ENCODE measurements at regions not wholly inside any gene's neighbourhood (a gene's known extent, or its start where the extent isn't known, plus 50 kb on each side); places are given as distances from the start of the nearest gene placed in this dataset.

DNA sequence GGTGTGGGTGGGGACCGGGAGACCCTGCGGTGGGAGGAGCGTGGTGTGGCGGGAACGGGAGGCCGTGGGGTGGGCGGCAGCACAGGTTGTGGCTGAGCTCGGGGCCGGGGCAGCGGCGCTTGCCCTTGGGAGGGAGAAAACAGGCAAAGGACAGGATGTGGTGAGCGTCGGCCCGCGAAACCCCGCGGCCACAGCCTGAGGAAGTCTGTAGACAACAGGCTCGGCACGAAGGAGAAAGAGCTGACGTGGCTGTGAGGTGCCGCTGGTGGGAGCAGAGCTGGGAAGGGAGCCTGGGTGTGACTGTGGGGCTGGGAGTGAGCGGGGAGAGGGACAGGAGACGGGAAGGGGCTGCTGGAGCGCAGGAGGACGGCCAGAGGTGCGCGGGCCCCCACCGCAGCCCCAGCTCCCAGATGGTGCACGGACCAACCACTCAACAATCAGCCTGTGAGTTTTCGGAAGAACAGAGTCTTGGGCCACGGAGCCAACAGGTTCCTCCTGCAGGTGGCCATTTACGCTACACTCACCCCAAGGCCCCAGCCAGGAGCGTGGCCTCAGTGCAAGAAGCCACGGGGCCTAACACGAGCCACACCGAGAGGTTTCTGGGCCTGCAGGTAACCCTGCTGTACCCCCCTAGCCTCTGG, 202.8 kb downstream of the DLL1 start:
- Histone ChIP-seq H2AFZ (no peak overlapping the region), H3K4me1 (ENCODE audit: insufficient read depth) (no peaks in the 10 kb centered on the region), H3K27me3 (ENCODE audit: insufficient read depth) (no peaks in the 10 kb centered on the region), H3K9me2 (ENCODE audit: insufficient read depth) (no peaks in the 10 kb centered on the region), H3K27ac (ENCODE audit: low read depth) (no peak overlapping the region), H3K4me3 (no peak overlapping the region), H3K79me2 (replicated peaks; ENCODE audit: insufficient read depth) (no peaks in the 10 kb centered on the region), H3F3A (replicated peaks; ENCODE audit: low read depth) (no peaks in the 10 kb centered on the region), H4K20me1 (replicated peaks; ENCODE audit: insufficient read depth) (no peaks in the 10 kb centered on the region), H3K36me3 (ENCODE audit: insufficient read depth) (no peaks in the 10 kb centered on the region), H3K4me2 (no peak overlapping the region)
- no peak overlapping the region for H3K4me3 Mint-ChIP-seq
- H3K4me1 Mint-ChIP-seq: no peaks in the 10 kb centered on the region; the same call in 2 of the 3 replicates
- H3K27ac Mint-ChIP-seq: no peak overlapping the region
- peaks cover 3% of the 10 kb centered on the region; the same call in 1 of the 3 replicates for H3K36me3 Mint-ChIP-seq (ENCODE audit: low read depth)
- H3K27me3 Mint-ChIP-seq (ENCODE audit: insufficient read depth, low read depth, poor library complexity): peaks cover 9% of the 10 kb centered on the region
- peaks cover 3% of the 10 kb centered on the region; the same call in 2 of the 3 replicates for H3K9me3 Mint-ChIP-seq
- ATAC-seq (no peak), DNase-seq (ENCODE audit: low spot score) (no peak)
- TF ChIP-seq ZNF331 (CRISPR knock-in tag; IDR thresholded peaks at IDR 0.05; ENCODE audit: low read depth) (no peak), CREB1 (CRISPR knock-in tag; IDR thresholded peaks at IDR 0.05; ENCODE audit: low read depth) (no peak), EZH2 (IDR thresholded peaks at IDR 0.05; ENCODE audit: low read depth, unreplicated experiment) (no peak), POLR2AphosphoS5 (IDR thresholded peaks at IDR 0.05; ENCODE audit: low read depth) (no peak), JUNB (IDR thresholded peaks at IDR 0.05; ENCODE audit: unreplicated experiment) (no peak), EZH2phosphoT487 (IDR thresholded peaks at IDR 0.05; ENCODE audit: unreplicated experiment) (no peak), ZNF114 (CRISPR knock-in tag; IDR thresholded peaks at IDR 0.05) (no peak), NANOG (IDR thresholded peaks at IDR 0.05; ENCODE audit: borderline replicate concordance) (no peak), STAT1 (IDR thresholded peaks at IDR 0.05; ENCODE audit: unreplicated experiment) (no peak)
- TF ChIP-seq, protein P1, sequence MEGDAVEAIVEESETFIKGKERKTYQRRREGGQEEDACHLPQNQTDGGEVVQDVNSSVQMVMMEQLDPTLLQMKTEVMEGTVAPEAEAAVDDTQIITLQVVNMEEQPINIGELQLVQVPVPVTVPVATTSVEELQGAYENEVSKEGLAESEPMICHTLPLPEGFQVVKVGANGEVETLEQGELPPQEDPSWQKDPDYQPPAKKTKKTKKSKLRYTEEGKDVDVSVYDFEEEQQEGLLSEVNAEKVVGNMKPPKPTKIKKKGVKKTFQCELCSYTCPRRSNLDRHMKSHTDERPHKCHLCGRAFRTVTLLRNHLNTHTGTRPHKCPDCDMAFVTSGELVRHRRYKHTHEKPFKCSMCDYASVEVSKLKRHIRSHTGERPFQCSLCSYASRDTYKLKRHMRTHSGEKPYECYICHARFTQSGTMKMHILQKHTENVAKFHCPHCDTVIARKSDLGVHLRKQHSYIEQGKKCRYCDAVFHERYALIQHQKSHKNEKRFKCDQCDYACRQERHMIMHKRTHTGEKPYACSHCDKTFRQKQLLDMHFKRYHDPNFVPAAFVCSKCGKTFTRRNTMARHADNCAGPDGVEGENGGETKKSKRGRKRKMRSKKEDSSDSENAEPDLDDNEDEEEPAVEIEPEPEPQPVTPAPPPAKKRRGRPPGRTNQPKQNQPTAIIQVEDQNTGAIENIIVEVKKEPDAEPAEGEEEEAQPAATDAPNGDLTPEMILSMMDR (conservative IDR thresholded peaks at IDR 0.05; ENCODE audit: low read depth in 2 of 2): no peak
- TF ChIP-seq, protein P2, sequence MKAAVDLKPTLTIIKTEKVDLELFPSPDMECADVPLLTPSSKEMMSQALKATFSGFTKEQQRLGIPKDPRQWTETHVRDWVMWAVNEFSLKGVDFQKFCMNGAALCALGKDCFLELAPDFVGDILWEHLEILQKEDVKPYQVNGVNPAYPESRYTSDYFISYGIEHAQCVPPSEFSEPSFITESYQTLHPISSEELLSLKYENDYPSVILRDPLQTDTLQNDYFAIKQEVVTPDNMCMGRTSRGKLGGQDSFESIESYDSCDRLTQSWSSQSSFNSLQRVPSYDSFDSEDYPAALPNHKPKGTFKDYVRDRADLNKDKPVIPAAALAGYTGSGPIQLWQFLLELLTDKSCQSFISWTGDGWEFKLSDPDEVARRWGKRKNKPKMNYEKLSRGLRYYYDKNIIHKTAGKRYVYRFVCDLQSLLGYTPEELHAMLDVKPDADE (IDR thresholded peaks at IDR 0.05): no peak
- TF ChIP-seq, protein P3, sequence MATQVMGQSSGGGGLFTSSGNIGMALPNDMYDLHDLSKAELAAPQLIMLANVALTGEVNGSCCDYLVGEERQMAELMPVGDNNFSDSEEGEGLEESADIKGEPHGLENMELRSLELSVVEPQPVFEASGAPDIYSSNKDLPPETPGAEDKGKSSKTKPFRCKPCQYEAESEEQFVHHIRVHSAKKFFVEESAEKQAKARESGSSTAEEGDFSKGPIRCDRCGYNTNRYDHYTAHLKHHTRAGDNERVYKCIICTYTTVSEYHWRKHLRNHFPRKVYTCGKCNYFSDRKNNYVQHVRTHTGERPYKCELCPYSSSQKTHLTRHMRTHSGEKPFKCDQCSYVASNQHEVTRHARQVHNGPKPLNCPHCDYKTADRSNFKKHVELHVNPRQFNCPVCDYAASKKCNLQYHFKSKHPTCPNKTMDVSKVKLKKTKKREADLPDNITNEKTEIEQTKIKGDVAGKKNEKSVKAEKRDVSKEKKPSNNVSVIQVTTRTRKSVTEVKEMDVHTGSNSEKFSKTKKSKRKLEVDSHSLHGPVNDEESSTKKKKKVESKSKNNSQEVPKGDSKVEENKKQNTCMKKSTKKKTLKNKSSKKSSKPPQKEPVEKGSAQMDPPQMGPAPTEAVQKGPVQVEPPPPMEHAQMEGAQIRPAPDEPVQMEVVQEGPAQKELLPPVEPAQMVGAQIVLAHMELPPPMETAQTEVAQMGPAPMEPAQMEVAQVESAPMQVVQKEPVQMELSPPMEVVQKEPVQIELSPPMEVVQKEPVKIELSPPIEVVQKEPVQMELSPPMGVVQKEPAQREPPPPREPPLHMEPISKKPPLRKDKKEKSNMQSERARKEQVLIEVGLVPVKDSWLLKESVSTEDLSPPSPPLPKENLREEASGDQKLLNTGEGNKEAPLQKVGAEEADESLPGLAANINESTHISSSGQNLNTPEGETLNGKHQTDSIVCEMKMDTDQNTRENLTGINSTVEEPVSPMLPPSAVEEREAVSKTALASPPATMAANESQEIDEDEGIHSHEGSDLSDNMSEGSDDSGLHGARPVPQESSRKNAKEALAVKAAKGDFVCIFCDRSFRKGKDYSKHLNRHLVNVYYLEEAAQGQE (IDR thresholded peaks at IDR 0.05; ENCODE audit: unreplicated experiment): no peak
- TF ChIP-seq, protein P4, sequence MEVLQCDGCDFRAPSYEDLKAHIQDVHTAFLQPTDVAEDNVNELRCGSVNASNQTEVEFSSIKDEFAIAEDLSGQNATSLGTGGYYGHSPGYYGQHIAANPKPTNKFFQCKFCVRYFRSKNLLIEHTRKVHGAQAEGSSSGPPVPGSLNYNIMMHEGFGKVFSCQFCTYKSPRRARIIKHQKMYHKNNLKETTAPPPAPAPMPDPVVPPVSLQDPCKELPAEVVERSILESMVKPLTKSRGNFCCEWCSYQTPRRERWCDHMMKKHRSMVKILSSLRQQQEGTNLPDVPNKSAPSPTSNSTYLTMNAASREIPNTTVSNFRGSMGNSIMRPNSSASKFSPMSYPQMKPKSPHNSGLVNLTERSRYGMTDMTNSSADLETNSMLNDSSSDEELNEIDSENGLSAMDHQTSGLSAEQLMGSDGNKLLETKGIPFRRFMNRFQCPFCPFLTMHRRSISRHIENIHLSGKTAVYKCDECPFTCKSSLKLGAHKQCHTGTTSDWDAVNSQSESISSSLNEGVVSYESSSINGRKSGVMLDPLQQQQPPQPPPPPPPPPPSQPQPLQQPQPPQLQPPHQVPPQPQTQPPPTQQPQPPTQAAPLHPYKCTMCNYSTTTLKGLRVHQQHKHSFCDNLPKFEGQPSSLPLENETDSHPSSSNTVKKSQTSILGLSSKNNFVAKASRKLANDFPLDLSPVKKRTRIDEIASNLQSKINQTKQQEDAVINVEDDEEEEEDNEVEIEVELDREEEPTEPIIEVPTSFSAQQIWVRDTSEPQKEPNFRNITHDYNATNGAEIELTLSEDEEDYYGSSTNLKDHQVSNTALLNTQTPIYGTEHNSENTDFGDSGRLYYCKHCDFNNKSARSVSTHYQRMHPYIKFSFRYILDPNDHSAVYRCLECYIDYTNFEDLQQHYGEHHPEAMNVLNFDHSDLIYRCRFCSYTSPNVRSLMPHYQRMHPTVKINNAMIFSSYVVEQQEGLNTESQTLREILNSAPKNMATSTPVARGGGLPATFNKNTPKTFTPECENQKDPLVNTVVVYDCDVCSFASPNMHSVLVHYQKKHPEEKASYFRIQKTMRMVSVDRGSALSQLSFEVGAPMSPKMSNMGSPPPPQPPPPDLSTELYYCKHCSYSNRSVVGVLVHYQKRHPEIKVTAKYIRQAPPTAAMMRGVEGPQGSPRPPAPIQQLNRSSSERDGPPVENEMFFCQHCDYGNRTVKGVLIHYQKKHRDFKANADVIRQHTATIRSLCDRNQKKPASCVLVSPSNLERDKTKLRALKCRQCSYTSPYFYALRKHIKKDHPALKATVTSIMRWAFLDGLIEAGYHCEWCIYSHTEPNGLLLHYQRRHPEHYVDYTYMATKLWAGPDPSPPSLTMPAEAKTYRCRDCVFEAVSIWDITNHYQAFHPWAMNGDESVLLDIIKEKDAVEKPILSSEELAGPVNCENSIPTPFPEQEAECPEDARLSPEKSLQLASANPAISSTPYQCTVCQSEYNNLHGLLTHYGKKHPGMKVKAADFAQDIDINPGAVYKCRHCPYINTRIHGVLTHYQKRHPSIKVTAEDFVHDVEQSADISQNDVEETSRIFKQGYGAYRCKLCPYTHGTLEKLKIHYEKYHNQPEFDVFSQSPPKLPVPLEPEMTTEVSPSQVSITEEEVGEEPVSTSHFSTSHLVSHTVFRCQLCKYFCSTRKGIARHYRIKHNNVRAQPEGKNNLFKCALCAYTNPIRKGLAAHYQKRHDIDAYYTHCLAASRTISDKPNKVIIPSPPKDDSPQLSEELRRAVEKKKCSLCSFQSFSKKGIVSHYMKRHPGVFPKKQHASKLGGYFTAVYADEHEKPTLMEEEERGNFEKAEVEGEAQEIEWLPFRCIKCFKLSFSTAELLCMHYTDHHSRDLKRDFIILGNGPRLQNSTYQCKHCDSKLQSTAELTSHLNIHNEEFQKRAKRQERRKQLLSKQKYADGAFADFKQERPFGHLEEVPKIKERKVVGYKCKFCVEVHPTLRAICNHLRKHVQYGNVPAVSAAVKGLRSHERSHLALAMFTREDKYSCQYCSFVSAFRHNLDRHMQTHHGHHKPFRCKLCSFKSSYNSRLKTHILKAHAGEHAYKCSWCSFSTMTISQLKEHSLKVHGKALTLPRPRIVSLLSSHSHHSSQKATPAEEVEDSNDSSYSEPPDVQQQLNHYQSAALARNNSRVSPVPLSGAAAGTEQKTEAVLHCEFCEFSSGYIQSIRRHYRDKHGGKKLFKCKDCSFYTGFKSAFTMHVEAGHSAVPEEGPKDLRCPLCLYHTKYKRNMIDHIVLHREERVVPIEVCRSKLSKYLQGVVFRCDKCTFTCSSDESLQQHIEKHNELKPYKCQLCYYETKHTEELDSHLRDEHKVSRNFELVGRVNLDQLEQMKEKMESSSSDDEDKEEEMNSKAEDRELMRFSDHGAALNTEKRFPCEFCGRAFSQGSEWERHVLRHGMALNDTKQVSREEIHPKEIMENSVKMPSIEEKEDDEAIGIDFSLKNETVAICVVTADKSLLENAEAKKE (CRISPR knock-in tag; IDR thresholded peaks at IDR 0.05): no peak

Measured in GM23338 (cell line).